HG03139 (cell line): ENCODE measurements at regions not wholly inside any gene's neighbourhood (a gene's known extent, or its start where the extent isn't known, plus 50 kb on each side); places are given as distances from the start of the nearest gene placed in this dataset.
"Not testable (repeated sequence)": the region's sequence is repeated elsewhere in the genome, so short reads cannot be mapped to it uniquely, and the experiment has no call there.

Source experiments
- ATAC-seq: cut with Tn5 transposase; IDR thresholded peaks from one replicate; pipeline ENCODE4 v1.9.1; 2021; ENCODE audit not compliant: unreplicated experiment

GRCh38 chr4:153877898-153878297, 89.0 kb upstream of the SFRP2 start:
- no peak for ATAC-seq

- ATAC-seq: no peak
These were observed 84.9 kb upstream of the SFRP2 start for GRCh38 chr4:153873741-153874140.

GRCh38 chr4:153866766-153867165, 77.9 kb upstream of the SFRP2 start:
- not testable (repeated sequence) for ATAC-seq

GRCh38 chr4:153852501-153852900, 63.6 kb upstream of the SFRP2 start:
- ATAC-seq: no peak

GRCh38 chr4:153850533-153851280, 61.8 kb upstream of the SFRP2 start:
- ATAC-seq: no peak

GRCh38 chr4:153844144-153844543, 55.3 kb upstream of the SFRP2 start:
- ATAC-seq: no peak
